GM19438 (cell line): ENCODE measurements at regions not wholly inside any gene's neighbourhood (a gene's known extent, or its start where the extent isn't known, plus 50 kb on each side); places are given as distances from the start of the nearest gene placed in this dataset.

Source experiments
- ATAC-seq: cut with Tn5 transposase; IDR thresholded peaks from one replicate; pipeline ENCODE4 v1.9.1; 2021; ENCODE audit warnings: low read depth; ENCODE audit not compliant: unreplicated experiment

- peak; percentile 77 for ATAC-seq
These were observed 172.8 kb upstream of the ZNF267 start for GRCh38 chr16:31700530-31701388.

- no peak for ATAC-seq
These were observed 171.9 kb upstream of the ZNF267 start for GRCh38 chr16:31701734-31702133.

- no peak for ATAC-seq
These were observed 170.8 kb upstream of the ZNF267 start for GRCh38 chr16:31702796-31703195.

GRCh38 chr16:31703526-31704128 lies 170.0 kb upstream of the ZNF267 start:
- ATAC-seq, result no peak

GRCh38 chr16:31704138-31704537 lies 169.5 kb upstream of the ZNF267 start:
- ATAC-seq, result no peak

- no peak for ATAC-seq
These were observed 168.2 kb upstream of the ZNF267 start for GRCh38 chr16:31705371-31705770.

GRCh38 chr16:31706318-31706717 lies 167.3 kb upstream of the ZNF267 start:
- no peak for ATAC-seq

GRCh38 chr16:31706925-31707324 lies 166.7 kb upstream of the ZNF267 start:
- ATAC-seq, result no peak

GRCh38 chr16:31707743-31708335 lies 165.8 kb upstream of the ZNF267 start:
- ATAC-seq, result no peak

- no peak for ATAC-seq
These were observed 165.3 kb upstream of the ZNF267 start for GRCh38 chr16:31708348-31708747.

- no peak for ATAC-seq
These were observed 164.4 kb upstream of the ZNF267 start for GRCh38 chr16:31709181-31709580.

GRCh38 chr16:31710134-31710533 lies 163.5 kb upstream of the ZNF267 start:
- no peak for ATAC-seq

- no peak for ATAC-seq
These were observed 162.7 kb upstream of the ZNF267 start for GRCh38 chr16:31710880-31711279.

GRCh38 chr16:31711344-31711845 lies 162.2 kb upstream of the ZNF267 start:
- ATAC-seq, result no peak

GRCh38 chr16:31712064-31712540 lies 161.5 kb upstream of the ZNF267 start:
- ATAC-seq, result no peak

GRCh38 chr16:31713071-31713944 lies 160.3 kb upstream of the ZNF267 start:
- peak; percentile 87 for ATAC-seq

- no peak for ATAC-seq
These were observed 159.4 kb upstream of the ZNF267 start for GRCh38 chr16:31713945-31714902.

- no peak for ATAC-seq
These were observed 158.6 kb upstream of the ZNF267 start for GRCh38 chr16:31714903-31715504.

- no peak for ATAC-seq
These were observed 157.7 kb upstream of the ZNF267 start for GRCh38 chr16:31715915-31716314.
